ENCODE measurements at regions not wholly inside any gene's neighbourhood (a gene's known extent, or its start where the extent isn't known, plus 50 kb on each side); places are given as distances from the start of the nearest gene placed in this dataset.

DNA sequence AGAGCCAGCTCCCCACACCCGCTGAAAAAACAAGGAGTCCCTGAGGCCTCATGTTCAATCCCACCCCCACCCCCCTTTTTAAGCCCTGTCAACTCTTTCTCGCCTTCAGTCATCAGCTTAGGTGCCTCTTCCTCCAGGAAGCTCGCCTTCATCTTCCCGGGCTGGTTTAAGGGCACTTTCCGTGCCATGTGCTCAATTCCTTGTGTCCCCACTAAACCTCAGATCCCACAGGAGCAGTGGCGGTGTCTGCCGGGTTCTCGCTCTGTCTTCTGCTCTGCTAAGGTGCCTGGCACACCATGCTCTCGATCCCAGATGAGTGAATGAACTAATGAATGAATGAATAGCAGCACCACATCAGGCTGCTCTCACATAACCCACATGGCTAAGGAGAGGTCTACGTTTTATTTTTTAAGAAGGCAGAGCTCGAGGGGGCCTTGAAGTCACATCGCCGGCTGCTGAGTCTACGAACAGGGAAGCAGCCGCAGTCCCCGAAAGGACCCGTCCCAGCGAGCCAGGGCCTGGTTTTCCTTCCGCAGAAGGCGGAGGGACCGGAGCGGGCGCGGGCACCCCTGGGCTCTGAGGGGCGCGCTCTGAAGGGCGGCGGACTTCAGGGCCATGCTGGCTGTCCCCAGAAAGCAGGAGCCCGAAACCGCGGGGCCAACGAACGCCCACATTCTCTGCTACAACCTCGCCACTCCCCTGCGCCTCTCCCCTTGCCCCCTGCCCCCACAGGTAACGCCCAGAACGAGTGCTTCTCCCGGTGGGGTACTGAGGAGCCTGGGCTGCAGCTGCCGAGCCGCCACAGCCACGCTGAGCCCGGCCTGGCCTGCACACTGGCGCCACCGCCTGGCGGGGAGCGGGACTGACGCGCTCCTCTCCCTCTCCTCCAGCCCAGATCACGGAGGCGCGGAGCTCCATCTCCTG, 73.4 kb upstream of the KCNMA1 start:
- DNase-seq (ENCODE audit: low read depth in 2 of 2), result no peak

DNA sequence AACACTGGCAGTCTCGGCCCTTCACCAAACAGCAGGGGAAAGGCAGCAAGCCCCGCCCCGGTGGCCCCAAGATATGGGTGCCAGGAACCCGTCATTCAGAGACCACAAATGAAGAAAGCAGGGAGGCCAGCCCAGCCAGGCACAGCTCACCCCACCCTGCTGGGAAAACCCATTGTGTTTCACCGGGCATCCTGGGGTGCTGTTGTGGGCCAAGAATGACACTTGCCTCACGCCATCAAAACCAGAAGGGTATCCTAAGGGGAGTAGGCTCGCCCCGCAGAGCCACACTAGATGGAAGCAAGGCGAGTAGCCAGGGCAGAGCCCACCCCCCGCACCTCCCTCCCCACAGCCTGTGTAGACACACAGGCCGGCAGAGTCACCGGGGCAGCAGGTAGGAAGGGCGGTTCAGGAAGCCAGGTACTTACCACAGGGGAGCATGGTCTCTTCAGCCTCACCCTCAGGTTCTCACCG, 72.5 kb upstream of the KCNMA1 start:
- DNase-seq (ENCODE audit: low read depth in 2 of 2), result no peak

DNA sequence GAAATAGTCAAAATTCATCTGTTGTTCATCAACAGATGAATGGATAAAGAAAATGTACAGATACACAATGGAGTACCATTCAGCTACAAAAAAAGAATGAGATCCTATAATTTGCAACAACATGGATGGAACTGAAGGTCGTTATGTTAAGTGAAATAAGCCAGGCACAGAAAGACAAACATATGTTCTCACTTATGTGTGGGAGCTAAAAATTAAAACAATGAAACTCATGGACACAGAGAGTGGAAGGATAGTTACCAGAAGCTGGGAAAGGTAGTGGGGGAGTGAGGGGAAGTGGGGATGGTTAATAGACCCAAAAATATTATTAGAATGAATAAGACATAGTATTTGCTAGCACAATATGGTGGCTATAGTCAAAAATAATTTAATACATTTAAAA, 70.0 kb upstream of the KCNMA1 start:
- no peak for DNase-seq (ENCODE audit: low read depth in 2 of 2)

DNA sequence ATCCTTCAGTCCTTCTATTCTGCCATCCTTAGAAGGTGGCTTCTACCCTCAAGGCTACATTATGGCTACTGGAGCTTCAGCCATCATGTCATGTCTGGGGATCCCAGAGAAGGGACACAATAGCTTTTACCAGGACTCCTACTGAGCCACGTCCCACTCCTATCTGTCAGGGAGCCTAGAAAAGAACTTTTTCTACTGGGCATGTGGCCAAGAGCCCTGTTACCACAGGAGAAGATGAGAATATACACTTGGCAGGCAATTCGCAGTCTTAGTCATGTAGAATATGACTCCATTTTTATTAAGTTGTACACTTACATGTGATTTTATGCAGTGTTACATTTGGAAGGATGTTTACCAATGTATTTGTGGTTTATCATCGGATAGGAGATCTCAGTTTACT, 64.6 kb upstream of the KCNMA1 start:
- DNase-seq (ENCODE audit: low read depth in 2 of 2), result peak; percentile 82 to 84

DNA sequence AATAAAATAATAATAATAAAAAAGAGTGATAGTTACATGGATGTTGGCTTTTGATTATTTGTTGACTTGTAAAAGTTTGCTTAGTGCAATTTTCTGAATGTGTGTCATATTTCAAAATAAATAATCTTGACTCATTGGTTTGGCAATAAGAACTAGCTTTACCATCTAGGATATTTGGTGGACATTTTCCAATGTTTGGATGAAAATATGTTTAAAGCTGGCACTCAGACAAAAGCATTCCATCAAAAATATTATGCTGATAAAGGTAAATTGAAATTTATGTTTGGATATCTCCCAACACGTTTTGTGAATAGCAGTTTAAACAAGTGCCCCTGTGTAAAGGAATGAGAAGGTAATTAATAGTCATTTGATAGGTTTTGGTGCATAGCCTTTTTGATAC, 62.5 kb upstream of the KCNMA1 start:
- no peak for DNase-seq (ENCODE audit: low read depth in 2 of 2)

DNA sequence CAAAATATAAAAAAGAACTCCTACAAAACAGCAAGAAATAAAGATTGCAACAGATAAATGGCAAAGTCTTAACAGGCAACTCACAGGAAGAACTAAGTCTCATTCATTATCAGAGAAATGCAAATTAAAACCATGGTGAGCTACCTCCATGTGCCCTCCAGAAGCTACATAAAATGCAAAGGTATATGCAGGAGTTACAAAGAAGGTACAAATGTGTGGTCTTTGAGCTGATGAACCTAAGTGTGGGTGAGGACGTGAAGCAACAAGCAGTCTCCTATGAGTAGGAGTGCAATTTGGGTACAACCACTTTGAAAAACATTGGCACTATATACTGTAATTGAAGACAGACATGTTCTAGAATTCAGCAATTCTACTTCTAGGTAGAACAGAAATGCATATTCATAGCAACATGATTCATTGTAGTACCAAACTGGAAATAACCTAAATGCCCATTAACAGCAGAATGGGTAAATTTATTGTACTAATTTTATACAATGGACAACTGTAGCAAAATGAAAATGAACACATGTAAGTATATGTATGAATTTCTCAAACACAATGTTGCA, 61.6 kb upstream of the KCNMA1 start:
- DNase-seq (ENCODE audit: low read depth in 2 of 2), result no peak

DNA sequence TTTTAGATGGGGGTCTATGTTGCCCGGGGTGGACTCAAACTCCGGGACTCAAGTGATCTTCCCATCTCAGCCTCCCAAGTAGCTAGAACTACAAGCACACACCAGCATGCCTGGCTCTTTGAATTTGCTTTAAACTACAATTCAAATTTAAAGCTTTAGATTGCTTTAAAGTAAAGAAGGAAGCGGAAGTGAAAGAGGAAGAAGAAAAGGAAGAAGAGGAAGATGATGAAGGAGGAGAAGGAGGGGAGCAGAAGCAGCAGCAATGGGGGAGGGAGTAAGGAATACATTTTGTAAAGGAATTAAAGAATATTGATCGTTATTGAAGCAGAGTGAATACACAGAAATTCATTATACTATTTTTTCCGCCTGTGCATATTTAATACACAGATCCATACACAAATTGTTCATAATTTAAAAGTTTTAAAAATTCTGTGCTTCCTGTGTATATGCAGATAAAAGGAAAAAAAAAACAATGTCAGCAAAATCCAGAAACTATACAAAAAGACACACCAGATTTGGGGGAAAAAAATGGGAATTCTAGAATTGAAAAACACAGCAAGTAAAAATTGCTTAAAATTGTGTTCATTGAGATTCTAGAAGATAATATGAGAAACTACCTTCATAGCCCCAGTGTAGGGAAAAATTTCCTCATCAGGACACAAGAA, 60.8 kb upstream of the KCNMA1 start:
- DNase-seq (ENCODE audit: low read depth in 2 of 2), result no peak

DNA sequence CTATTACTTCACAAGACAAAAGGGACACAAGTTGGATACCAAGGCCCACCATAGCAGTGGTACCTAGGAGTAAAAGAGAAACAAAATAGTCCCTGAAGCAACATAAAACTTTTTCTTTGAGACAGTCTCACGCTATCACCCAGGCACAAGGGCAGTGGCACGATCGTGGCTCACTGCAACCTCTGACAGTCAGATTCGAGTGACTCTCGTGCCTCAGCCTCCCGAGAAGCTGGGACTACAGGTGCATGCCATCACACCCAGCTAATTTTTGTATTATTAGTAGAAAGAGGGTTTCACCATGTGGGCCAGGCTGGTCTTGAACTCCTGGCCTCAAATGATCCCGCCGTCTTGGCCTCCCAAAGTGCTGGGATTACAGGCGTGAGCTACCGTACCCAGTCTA, 59.0 kb upstream of the KCNMA1 start:
- no peak for DNase-seq (ENCODE audit: low read depth in 2 of 2)

DNA sequence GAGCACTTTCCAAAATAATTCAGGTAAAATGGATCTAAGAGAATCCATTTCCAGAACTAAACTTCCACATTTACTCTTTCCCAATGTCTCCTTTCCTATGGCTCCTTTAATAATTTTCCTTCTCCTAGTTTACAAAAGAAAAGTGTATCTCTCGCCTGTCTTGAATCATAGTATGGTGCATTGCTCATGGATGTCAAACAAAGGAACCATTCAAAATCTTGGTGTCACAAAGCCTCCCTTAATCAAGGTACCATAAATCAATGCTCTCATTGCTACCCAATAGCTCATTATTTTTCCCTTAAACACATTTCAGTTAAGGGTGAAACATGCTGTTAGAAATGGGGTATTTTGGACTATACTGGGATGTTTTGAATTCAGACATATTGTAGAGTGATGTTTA, 57.6 kb upstream of the KCNMA1 start:
- no peak for DNase-seq (ENCODE audit: low read depth in 2 of 2)

DNA sequence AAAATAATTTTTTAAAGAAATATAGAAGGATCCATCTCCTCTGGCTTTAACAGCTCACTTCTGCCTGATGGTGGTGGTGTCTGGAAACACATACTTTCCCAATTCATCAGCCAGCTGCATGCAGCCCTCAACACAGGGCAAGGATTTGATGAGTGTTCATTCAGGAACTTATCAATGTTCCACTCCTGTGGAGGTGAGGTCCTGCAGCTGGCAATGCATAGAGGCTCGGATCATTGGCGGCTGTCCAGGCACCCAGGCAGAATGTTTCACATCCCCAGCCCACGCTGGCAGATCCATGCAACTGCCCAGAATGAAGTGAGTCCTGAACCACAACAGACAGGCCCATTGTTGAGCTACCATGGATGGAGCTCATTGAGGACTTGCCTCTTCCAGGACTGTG, 55.2 kb upstream of the KCNMA1 start:
- no peak for DNase-seq (ENCODE audit: low read depth in 2 of 2)

DNA sequence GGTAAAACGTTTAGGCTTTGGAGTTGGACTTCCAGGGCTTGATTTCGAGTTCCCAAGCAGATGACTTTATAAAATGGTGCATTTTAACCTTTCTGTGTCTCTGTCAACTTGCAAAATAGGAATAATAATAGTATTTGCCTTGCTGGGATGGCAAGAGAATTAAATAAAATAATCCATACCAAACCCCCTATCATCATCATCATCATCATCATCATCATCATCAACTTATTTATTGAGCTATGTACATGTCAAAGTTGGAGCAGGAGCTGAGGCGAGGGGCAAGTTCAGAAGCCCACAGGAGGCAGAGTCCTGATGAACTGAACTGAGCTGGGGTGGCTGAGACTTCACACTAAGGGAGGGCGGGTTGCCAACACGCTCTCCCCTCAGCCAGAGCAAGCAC, 51.7 kb upstream of the KCNMA1 start:
- no peak for DNase-seq (ENCODE audit: low read depth in 2 of 2)

DNA sequence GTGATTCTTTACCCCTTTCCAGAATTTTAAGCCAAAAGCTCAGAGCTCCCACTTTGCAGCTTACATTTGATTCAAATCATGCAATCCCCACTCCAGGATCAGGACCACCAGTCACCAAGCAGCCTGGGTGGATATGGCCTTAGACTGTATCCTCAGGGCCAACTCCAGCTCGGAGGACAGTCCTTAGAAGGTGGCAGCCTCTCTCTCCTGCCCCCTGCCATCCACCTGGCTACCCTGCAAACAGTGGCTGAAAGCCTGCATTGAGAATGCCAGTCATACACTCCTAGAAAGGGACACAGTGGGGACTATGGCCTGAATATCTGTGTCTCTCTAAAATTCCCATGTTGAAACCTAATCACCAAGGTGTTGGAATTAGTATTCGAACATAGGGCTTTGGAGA, 50.0 kb upstream of the KCNMA1 start:
- no peak for DNase-seq (ENCODE audit: low read depth in 2 of 2)
